Activated CD4-positive, alpha-beta T cell treated with anti-CD3 and anti-CD28 coated beads, Interleukin-2, amount 50 U/mL, for 4 hours (primary cell): ENCODE measurements at regions not wholly inside any gene's neighbourhood (a gene's known extent, or its start where the extent isn't known, plus 50 kb on each side); places are given as distances from the start of the nearest gene placed in this dataset.

Experiments
- DNase-seq, 2 experiments: peaks; one replicate each; pipeline ENCODE4 v3.0.0-alpha.2; 2020

- DNase-seq = no peak
These were observed 417.0 kb upstream of the RGS6 start for GRCh38 chr14:71514941-71515919.

GRCh38 chr14:71521238-71522135, 410.7 kb upstream of the RGS6 start:
- no peak for DNase-seq

- DNase-seq = no peak
These were observed 408.5 kb upstream of the RGS6 start for GRCh38 chr14:71523630-71524319.

GRCh38 chr14:71524320-71524982, 407.8 kb upstream of the RGS6 start:
- no peak for DNase-seq

- no peak for DNase-seq
These were observed 406.5 kb upstream of the RGS6 start for GRCh38 chr14:71525663-71526221.

- no peak for DNase-seq
These were observed 405.8 kb upstream of the RGS6 start for GRCh38 chr14:71526388-71526787.

- no peak for DNase-seq
These were observed 404.4 kb upstream of the RGS6 start for GRCh38 chr14:71527838-71528237.

GRCh38 chr14:71529848-71530247, 402.4 kb upstream of the RGS6 start:
- no peak for DNase-seq

GRCh38 chr14:71532344-71532743, 399.9 kb upstream of the RGS6 start:
- DNase-seq = no peak

GRCh38 chr14:71532790-71533189, 399.4 kb upstream of the RGS6 start:
- DNase-seq = no peak

GRCh38 chr14:71533390-71533789, 398.8 kb upstream of the RGS6 start:
- DNase-seq = no peak

GRCh38 chr14:71533800-71534199, 398.4 kb upstream of the RGS6 start:
- no peak for DNase-seq

GRCh38 chr14:71534506-71534905, 397.7 kb upstream of the RGS6 start:
- DNase-seq = no peak

- DNase-seq = no peak
These were observed 396.1 kb upstream of the RGS6 start for GRCh38 chr14:71536015-71536740.

- DNase-seq = no peak
These were observed 395.1 kb upstream of the RGS6 start for GRCh38 chr14:71536927-71537772.

GRCh38 chr14:71538288-71538687, 393.9 kb upstream of the RGS6 start:
- DNase-seq = no peak

GRCh38 chr14:71538938-71539649, 393.1 kb upstream of the RGS6 start:
- DNase-seq = no peak

- DNase-seq = no peak
These were observed 392.5 kb upstream of the RGS6 start for GRCh38 chr14:71539650-71540285.

- DNase-seq = no peak
These were observed 391.0 kb upstream of the RGS6 start for GRCh38 chr14:71541271-71541670.
